ENCODE measurements at regions not wholly inside any gene's neighbourhood (a gene's known extent, or its start where the extent isn't known, plus 50 kb on each side); places are given as distances from the start of the nearest gene placed in this dataset.

- no peaks in the 10 kb centered on the region for H3K4me1 ChIP-seq
- ATAC-seq (no peak), DNase-seq (no peak)
- intact Hi-C loops (cut with DNase I): no loop called here
- no peaks in the 10 kb centered on the region for H3K9me3 ChIP-seq
- no peaks in the 10 kb centered on the region for H3K36me3 ChIP-seq (replicated peaks in 1 of 2; ENCODE audit: insufficient read depth in 1 of 2, low read depth in 2 of 2)
- no peak overlapping the region for H3K27ac ChIP-seq
- TF ChIP-seq CTCF (IDR thresholded peaks at IDR 0.05) (no peak), POLR2A (IDR thresholded peaks at IDR 0.05) (no peak)
- H3K4me3 ChIP-seq: no peak overlapping the region
- 16 to 24% methylated on average over 3 of the region's 3 CpGs for whole genome bisulfite sequencing, 2 donors
- no peaks in the 10 kb centered on the region for H3K27me3 ChIP-seq
These were observed 164.2 kb upstream of the POU3F2 start for GRCh38 chr6:98670045-98670746.

- intact Hi-C loops (cut with DNase I): no loop called here
- H3K4me1 ChIP-seq: no peaks in the 10 kb centered on the region
- no peaks in the 10 kb centered on the region for H3K9me3 ChIP-seq
- no peak for ATAC-seq
- no peak for TF ChIP-seq CTCF (IDR thresholded peaks at IDR 0.05)
- no peak for TF ChIP-seq POLR2A (IDR thresholded peaks at IDR 0.05)
- WGBS, 2 donors: 64 to 67% methylated on average over 1 of the region's 1 CpG
- H3K4me3 ChIP-seq: no peak overlapping the region
- H3K36me3 ChIP-seq (replicated peaks in 1 of 2; ENCODE audit: insufficient read depth in 1 of 2, low read depth in 2 of 2): no peaks in the 10 kb centered on the region
- no peak overlapping the region for H3K27ac ChIP-seq
- no peaks in the 10 kb centered on the region for H3K27me3 ChIP-seq
- no peak for DNase-seq
These were observed 161.5 kb upstream of the POU3F2 start for GRCh38 chr6:98672681-98673475.

GRCh38 chr6:98678481-98678880 is 155.9 kb upstream of the POU3F2 start:
- H3K4me1 ChIP-seq: no peaks in the 10 kb centered on the region
- H3K27ac ChIP-seq: no peak overlapping the region
- intact Hi-C loops (cut with DNase I): no loop called here
- TF ChIP-seq POLR2A (IDR thresholded peaks at IDR 0.05) (no peak), CTCF (IDR thresholded peaks at IDR 0.05) (no peak)
- DNase-seq: no peak
- H3K9me3 ChIP-seq: no peaks in the 10 kb centered on the region
- ATAC-seq: no peak
- H3K27me3 ChIP-seq: no peaks in the 10 kb centered on the region
- no peak overlapping the region for H3K4me3 ChIP-seq
- WGBS, 2 donors: 32 to 36% methylated on average over 2 of the region's 2 CpGs
- no peaks in the 10 kb centered on the region for H3K36me3 ChIP-seq (replicated peaks in 1 of 2; ENCODE audit: insufficient read depth in 1 of 2, low read depth in 2 of 2)

GRCh38 chr6:98686008-98686601 is 148.3 kb upstream of the POU3F2 start:
- Histone ChIP-seq H3K27me3 (no peaks in the 10 kb centered on the region), H3K27ac (no peak overlapping the region), H3K9me3 (no peaks in the 10 kb centered on the region), H3K4me3 (no peak overlapping the region), H3K4me1 (no peaks in the 10 kb centered on the region), H3K36me3 (replicated peaks in 1 of 2; ENCODE audit: insufficient read depth in 1 of 2, low read depth in 2 of 2) (no peaks in the 10 kb centered on the region)
- TF ChIP-seq POLR2A (IDR thresholded peaks at IDR 0.05) (no peak), CTCF (IDR thresholded peaks at IDR 0.05) (no peak)
- DNase-seq (no peak), ATAC-seq (no peak)
- WGBS, 2 donors: 46 to 67% methylated on average over 1 of the region's 1 CpG
- intact Hi-C loops (cut with DNase I): no loop called here
